Breast epithelium (tissue), 3 donors: ENCODE measurements at regions not wholly inside any gene's neighbourhood (a gene's known extent, or its start where the extent isn't known, plus 50 kb on each side); places are given as distances from the start of the nearest gene placed in this dataset.

Source experiments
- POLR2A ChIP-seq: fragments of 450-650 bp; IDR thresholded peaks from one replicate; pipeline ENCODE4 v1.6.1; 2016; ENCODE audit warnings: antibody characterized with exemption, mild to moderate bottlenecking, moderate library complexity
- POLR2AphosphoS5 ChIP-seq, 3 donors: sonication (generic); formaldehyde crosslinking; IDR thresholded peaks; one replicate each; pipeline ENCODE4 v1.6.1; 2017; ENCODE audit warnings: antibody characterized with exemption in 3 of 3
- TF ChIP-seq, protein P1 (sequence below), 3 donors: fragments of 450-650 bp; IDR thresholded peaks; one replicate each; pipeline ENCODE4 v1.5.1; 2016 to 2017; ENCODE audit warnings: antibody characterized with exemption in 3 of 3, mild to moderate bottlenecking in 3 of 3, moderate library complexity in 3 of 3

DNA sequence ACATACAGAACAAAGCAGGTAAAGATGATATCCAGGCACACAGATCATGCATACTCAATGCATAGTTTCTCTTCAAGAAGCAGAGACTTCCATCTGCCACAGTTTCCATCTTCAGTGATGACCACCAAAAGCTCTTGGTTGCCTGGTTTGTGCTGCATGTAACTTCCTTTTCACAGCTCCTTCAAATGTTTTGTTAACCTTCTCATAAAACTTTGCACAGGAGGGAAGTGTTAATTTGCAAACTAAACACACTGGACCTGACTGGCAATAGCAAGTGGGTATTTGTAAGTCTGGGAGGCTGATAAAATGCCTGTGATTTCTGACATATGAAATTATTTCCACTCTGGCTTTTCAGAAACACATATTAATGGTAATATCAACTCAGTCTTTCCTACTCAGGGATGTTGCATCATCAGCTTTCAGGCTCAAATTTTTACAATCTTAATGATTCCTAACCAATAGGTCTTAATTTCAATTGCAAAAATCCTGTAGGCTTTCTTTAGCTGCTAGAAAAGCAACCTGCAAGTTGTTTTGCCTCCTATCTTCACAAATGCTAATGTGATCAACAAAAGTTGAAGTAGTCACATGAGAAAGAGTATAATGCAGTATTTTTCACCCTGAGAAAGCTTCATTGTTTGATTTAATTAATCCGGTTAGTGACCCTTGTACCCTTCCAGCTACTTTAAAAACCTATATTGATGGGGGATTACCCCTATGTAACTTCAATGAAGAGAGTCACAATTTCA is 575.6 kb downstream of the DIAPH3 start:
- TF ChIP-seq, protein P1, sequence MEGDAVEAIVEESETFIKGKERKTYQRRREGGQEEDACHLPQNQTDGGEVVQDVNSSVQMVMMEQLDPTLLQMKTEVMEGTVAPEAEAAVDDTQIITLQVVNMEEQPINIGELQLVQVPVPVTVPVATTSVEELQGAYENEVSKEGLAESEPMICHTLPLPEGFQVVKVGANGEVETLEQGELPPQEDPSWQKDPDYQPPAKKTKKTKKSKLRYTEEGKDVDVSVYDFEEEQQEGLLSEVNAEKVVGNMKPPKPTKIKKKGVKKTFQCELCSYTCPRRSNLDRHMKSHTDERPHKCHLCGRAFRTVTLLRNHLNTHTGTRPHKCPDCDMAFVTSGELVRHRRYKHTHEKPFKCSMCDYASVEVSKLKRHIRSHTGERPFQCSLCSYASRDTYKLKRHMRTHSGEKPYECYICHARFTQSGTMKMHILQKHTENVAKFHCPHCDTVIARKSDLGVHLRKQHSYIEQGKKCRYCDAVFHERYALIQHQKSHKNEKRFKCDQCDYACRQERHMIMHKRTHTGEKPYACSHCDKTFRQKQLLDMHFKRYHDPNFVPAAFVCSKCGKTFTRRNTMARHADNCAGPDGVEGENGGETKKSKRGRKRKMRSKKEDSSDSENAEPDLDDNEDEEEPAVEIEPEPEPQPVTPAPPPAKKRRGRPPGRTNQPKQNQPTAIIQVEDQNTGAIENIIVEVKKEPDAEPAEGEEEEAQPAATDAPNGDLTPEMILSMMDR (IDR thresholded peaks at IDR 0.05), result no peak
- TF ChIP-seq POLR2A (no peak), POLR2AphosphoS5 (IDR thresholded peaks at IDR 0.05) (no peak)
